ENCODE measurements at regions not wholly inside any gene's neighbourhood (a gene's known extent, or its start where the extent isn't known, plus 50 kb on each side); places are given as distances from the start of the nearest gene placed in this dataset.
"Not testable (repeated sequence)": the region's sequence is repeated elsewhere in the genome, so short reads cannot be mapped to it uniquely, and the experiment has no call there.

- DNase-seq (ENCODE audit: low spot score), result no peak
Measured at GRCh38 chr6:27674882-27675281, 202.0 kb upstream of the ZNF184 start.

GRCh38 chr6:27672113-27672799 lies 199.4 kb upstream of the ZNF184 start:
- DNase-seq (ENCODE audit: low spot score), result no peak

- no peak for DNase-seq (ENCODE audit: low spot score)
Measured at GRCh38 chr6:27669624-27670301, 196.9 kb upstream of the ZNF184 start.

GRCh38 chr6:27669295-27669623 lies 196.4 kb upstream of the ZNF184 start:
- no peak for DNase-seq (ENCODE audit: low spot score)

GRCh38 chr6:27668442-27669294 lies 195.8 kb upstream of the ZNF184 start:
- peak; percentile 49 for DNase-seq (ENCODE audit: low spot score)

- no peak for DNase-seq (ENCODE audit: low spot score)
Measured at GRCh38 chr6:27667657-27668441, 194.9 kb upstream of the ZNF184 start.

GRCh38 chr6:27667016-27667656 lies 194.2 kb upstream of the ZNF184 start:
- DNase-seq (ENCODE audit: low spot score), result no peak

GRCh38 chr6:27662769-27663168 lies 189.9 kb upstream of the ZNF184 start:
- no peak for DNase-seq (ENCODE audit: low spot score)

- DNase-seq (ENCODE audit: low spot score), result not testable (repeated sequence)
Measured at GRCh38 chr6:27662212-27662611, 189.3 kb upstream of the ZNF184 start.

- DNase-seq (ENCODE audit: low spot score), result not testable (repeated sequence)
Measured at GRCh38 chr6:27653143-27653825, 180.4 kb upstream of the ZNF184 start.

GRCh38 chr6:27651371-27651732 lies 178.4 kb upstream of the ZNF184 start:
- no peak for DNase-seq (ENCODE audit: low spot score)

- DNase-seq (ENCODE audit: low spot score), result peak; percentile 11
Measured at GRCh38 chr6:27650620-27651370, 177.9 kb upstream of the ZNF184 start.

- DNase-seq (ENCODE audit: low spot score), result no peak
Measured at GRCh38 chr6:27644528-27644927, 171.6 kb upstream of the ZNF184 start.

GRCh38 chr6:27642744-27643456 lies 170.0 kb upstream of the ZNF184 start:
- no peak for DNase-seq (ENCODE audit: low spot score)

- not testable (repeated sequence) for DNase-seq (ENCODE audit: low spot score)
Measured at GRCh38 chr6:27635886-27636285, 163.0 kb upstream of the ZNF184 start.

- not testable (repeated sequence) for DNase-seq (ENCODE audit: low spot score)
Measured at GRCh38 chr6:27633221-27633688, 160.3 kb upstream of the ZNF184 start.

GRCh38 chr6:27631609-27631916 lies 158.7 kb upstream of the ZNF184 start:
- no peak for DNase-seq (ENCODE audit: low spot score)

GRCh38 chr6:27630727-27631608 lies 158.1 kb upstream of the ZNF184 start:
- DNase-seq (ENCODE audit: low spot score), result peak; percentile 7

Data from pons (tissue), 1 donor.